ENCODE measurements at regions not wholly inside any gene's neighbourhood (a gene's known extent, or its start where the extent isn't known, plus 50 kb on each side); places are given as distances from the start of the nearest gene placed in this dataset.

DNA sequence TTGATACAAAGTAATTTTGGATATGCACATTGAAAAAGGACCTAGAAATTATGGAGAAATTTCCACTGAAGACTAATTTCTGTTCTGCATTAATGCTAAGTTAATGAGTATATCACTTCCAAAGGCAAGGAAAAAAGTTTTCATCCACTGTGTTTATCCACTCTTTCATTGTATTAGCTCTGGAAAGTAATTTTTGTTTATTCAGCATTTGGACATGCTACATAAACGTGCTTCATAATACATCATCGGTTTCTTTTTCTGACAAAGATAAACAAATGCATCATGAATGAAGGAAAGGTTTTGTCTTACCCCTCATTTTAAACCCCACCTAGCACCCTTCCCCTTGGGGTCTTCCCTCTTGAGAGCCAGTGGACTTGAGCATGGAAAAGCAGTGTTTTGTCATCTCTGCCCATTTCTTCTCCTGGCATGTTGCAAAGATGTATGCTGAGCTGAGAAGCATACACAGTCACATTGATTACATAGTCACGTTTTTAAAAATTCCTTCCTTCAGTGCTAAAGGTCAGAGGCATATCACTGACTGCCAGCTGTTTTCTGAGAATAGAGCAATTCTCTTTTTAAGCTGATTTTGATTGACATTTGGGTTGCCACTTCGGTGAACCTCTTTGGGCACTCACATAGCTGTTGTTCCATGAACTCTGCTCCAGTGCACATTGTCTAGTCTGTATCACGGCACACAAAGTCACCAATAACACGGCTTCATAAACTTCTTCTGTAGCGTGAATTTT lies 65.9 kb upstream of the C7orf33 start:
- no peak overlapping the region for H3K4me3 ChIP-seq (ENCODE audit: low read length)
- TF ChIP-seq, protein P1, sequence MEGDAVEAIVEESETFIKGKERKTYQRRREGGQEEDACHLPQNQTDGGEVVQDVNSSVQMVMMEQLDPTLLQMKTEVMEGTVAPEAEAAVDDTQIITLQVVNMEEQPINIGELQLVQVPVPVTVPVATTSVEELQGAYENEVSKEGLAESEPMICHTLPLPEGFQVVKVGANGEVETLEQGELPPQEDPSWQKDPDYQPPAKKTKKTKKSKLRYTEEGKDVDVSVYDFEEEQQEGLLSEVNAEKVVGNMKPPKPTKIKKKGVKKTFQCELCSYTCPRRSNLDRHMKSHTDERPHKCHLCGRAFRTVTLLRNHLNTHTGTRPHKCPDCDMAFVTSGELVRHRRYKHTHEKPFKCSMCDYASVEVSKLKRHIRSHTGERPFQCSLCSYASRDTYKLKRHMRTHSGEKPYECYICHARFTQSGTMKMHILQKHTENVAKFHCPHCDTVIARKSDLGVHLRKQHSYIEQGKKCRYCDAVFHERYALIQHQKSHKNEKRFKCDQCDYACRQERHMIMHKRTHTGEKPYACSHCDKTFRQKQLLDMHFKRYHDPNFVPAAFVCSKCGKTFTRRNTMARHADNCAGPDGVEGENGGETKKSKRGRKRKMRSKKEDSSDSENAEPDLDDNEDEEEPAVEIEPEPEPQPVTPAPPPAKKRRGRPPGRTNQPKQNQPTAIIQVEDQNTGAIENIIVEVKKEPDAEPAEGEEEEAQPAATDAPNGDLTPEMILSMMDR (IDR thresholded peaks at IDR 0.05; ENCODE audit: insufficient read depth, low read depth, low read length, missing control alignments), result no peak
- DNase-seq (ENCODE audit: low read depth), result no peak

DNA sequence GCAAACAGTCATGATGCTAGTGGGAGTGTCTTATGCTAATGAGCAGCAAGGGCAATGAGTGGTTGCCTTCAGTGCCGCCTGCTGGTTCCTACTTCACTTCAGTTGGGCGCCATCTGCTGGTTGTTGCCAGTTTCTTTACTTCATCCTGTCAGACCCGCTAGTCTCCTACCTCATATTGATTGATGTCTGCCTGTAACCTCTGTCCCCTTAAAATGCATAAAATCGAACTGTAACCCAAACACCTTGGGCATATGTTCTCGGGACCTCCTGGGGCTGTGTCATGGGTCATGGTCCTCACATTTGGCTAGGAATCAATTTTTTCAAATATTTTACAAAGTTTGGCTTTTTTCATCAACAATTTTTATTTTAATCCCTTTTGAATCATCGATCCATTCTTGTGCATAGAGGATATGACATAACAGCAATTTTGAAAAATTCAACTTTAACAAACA lies 62.8 kb upstream of the C7orf33 start:
- TF ChIP-seq, protein P1 (IDR thresholded peaks at IDR 0.05; ENCODE audit: insufficient read depth, low read depth, low read length, missing control alignments), result peak; percentile 68
- H3K4me3 ChIP-seq (ENCODE audit: low read length), result no peak overlapping the region
- DNase-seq (ENCODE audit: low read depth), result peak; percentile 88

DNA sequence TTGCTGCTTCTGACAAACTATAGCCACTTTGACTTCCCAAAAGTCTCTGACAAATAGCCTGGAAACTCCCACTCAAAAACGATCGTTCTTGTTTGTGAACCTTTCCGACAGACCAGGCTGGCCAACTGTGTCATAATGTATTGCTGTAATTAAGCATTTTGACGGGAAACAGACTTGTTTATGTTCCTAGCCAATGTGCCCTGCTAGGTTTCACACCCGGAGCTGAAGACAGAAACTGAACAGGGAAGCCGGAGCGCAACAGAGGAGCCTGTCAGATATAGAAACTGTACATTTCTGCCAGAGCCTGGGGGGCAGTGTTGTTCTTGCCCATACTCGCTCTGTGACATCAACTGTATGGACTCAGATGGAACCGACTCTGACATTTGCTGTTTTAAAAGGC lies 55.3 kb upstream of the C7orf33 start:
- DNase-seq (ENCODE audit: low read depth), result peak; percentile 47
- H3K4me3 ChIP-seq (ENCODE audit: low read length), result no peak overlapping the region
- TF ChIP-seq, protein P1 (IDR thresholded peaks at IDR 0.05; ENCODE audit: insufficient read depth, low read depth, low read length, missing control alignments), result no peak

DNA sequence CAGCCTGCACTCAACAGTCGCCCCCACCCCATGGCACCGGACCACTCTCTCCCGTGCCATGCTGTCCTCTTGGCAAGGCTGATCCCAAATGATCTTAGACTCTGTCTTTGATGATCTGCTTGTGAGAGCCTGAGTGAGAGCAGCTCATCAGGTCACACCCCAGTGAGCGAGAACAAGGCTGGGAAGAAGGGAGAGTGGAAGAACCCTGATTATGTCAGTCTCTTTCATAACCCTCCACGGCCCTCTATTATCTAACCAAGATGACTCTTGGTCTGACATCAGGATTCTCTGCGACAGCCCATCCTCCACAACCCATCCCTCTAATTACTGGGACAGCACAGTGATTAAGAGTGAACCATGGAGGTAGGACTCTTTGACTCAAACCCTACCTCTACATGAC lies 53.1 kb upstream of the C7orf33 start:
- DNase-seq (ENCODE audit: low read depth), result peak; percentile 17

DNA sequence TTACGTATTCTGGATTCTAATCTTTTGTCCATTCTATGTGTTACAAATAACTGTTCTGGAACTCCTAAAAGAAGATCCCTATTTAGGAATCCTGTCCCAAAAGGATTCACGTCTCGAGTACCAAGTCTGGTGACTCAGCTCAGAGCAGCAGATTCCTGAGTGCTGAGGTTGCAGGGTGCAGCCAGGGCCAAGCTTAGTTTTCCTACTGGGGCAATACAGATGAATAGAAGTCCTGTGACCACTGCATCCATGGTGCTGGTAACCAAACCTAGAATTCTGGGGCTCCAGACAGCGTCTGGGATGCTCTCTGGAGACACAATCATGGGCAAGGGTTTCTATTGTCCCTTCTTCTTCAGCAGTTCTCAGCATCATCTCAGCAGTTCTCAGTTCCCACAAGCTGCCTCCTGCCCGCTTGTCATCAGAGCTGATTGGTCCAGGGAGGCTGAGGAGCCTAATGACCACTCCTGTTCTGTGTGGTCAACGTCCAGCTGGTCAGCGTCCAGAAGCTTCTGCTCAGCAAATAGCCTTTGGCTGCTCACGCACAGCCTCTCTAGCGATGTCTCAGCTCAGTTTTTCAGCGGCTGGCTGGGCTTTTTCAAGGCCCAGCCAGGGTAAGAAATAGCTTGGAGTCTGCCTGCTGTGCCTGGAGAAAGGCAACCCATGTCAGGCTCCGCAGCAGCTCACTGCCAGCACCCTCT lies 50.4 kb upstream of the C7orf33 start:
- H3K4me3 ChIP-seq (ENCODE audit: low read length), result no peak overlapping the region
- TF ChIP-seq, protein P1 (IDR thresholded peaks at IDR 0.05; ENCODE audit: insufficient read depth, low read depth, low read length, missing control alignments), result no peak
- peak; percentile 74 for DNase-seq (ENCODE audit: low read depth)

More for the DNA sequence above, 53.1 kb upstream of the C7orf33 start:
- TF ChIP-seq, protein P1 (IDR thresholded peaks at IDR 0.05; ENCODE audit: insufficient read depth, low read depth, low read length, missing control alignments), result no peak
- H3K4me3 ChIP-seq (ENCODE audit: low read length), result no peak overlapping the region

All from epithelial cell of esophagus (primary cell).